NCI-H1417 (cell line): ENCODE measurements at regions not wholly inside any gene's neighbourhood (a gene's known extent, or its start where the extent isn't known, plus 50 kb on each side); places are given as distances from the start of the nearest gene placed in this dataset.

Source experiments
- DNase-seq, 3 experiments: peaks; one replicate each; lab custom pipeline; 2025; lab: John Stamatoyannopoulos, UW

GRCh38 chr16:80356365-80356764 lies 184.4 kb upstream of the DYNLRB2 start:
- no peak for DNase-seq

GRCh38 chr16:80355335-80355734 lies 185.5 kb upstream of the DYNLRB2 start:
- DNase-seq, result no peak

DNA sequence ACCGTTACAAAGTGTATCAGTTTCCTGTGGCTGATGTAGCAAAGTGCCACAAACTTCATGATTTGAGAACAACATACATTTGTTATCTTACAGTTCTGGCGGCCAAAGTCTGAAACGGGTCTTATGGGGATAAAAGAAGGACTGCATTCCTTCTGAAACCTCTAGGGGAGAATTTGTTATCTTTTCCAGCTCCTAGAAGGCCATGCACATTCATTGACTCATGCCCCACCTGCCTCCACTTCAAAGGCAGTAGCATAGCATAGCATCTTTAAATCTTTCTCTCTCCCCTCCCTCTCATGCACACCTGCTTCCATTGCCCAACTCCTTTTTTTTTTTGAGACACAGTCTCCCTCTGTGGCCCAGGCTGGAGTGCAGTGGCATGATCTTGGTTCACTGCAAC lies 190.7 kb upstream of the DYNLRB2 start:
- peak in 1 of 3 experiments; percentile 64 for DNase-seq

- no peak for DNase-seq
These were observed 192.9 kb upstream of the DYNLRB2 start for GRCh38 chr16:80347900-80348299.

GRCh38 chr16:80347002-80347401 lies 193.8 kb upstream of the DYNLRB2 start:
- DNase-seq, result no peak

DNA sequence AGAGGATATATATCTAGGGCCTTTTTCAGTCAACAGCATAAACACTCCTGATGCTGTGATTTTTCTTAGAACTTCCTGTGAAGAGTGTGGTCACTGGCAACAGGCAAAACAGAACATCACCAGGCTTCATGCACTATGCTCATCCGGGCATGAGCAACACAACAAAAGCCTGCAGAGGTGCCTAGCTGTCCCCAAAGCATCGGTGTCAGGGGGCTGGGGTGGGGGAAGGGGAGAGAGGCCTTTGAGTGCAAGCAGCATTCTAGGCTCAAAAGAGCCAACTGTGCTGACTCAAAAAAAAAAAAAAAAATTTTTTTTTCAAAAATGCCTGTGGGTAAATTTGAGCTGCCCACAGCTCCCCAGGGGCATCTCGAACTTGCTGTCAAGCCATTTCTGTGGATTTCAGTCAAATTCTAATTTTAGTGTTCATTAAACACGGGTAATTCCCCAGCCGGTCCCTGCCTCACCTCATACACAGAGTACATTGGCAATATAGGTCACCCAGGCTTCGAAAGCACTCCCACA lies 194.6 kb upstream of the DYNLRB2 start:
- no peak for DNase-seq

- DNase-seq, result no peak
These were observed 195.1 kb upstream of the DYNLRB2 start for GRCh38 chr16:80345701-80346100.

- DNase-seq, result no peak
These were observed 196.2 kb upstream of the DYNLRB2 start for GRCh38 chr16:80344570-80344969.

DNA sequence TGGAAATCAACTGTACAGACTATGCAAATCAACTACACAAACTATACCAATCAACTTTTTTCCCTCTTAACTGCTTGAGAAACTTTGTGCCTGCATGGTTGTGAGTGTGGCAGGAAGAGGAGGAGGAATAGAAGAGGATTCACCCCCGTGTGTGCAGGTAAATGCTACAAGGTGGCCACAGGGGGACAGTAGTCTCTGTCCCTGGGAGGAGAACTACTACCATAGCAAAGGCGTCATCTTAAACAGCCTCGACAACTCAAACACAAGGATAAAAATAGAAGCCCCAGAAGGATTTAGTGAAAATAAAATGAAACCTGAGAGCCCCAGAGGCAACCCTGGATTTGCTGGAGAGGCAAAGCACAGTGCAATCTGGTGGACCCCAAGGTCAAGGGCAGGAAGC lies 199.5 kb upstream of the DYNLRB2 start:
- peak in 1 of 3 experiments; percentile 25 for DNase-seq

- DNase-seq, result no peak
These were observed 203.0 kb upstream of the DYNLRB2 start for GRCh38 chr16:80337786-80338185.

GRCh38 chr16:80330803-80331202 lies 210.0 kb upstream of the DYNLRB2 start:
- no peak for DNase-seq

DNA sequence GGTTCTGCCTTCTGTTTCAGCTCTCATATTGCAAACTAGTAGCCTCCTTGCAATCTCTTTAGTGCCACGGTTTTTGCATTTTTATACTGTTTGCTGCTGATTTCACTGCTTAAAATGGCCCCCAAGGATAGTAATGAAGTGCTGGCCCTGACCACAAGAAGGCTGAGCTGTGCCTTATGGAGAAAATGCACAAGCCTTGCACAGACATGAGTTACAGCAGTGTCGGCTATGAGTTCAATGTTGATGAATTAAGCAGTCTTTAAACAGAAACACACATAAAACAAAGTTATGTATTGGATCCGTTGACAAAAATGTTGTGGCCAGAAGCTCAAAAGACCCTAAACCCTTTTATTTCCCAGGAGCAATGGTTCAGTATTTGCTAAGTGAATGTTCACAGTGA lies 210.6 kb upstream of the DYNLRB2 start:
- DNase-seq, result no peak

- no peak for DNase-seq
These were observed 213.1 kb upstream of the DYNLRB2 start for GRCh38 chr16:80327740-80328139.

GRCh38 chr16:80324371-80324770 lies 216.4 kb upstream of the DYNLRB2 start:
- DNase-seq, result no peak

DNA sequence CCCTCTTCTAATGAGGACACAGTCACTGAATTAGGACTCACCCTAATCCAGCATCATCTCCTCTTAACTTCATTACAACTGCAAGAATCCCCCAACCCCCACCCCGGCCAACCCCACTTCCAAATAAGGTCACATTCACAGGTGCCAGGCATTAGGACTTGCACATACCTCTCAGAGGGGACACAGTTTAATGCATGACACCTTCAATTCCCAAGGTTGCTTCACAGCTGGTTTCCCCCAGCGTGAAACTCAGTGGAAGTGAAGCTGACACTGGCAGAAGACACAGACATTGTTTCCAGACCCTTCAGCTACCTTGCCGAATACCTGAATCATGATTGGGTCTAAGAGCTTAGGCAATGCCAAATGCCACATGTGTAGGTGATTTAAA lies 217.0 kb upstream of the DYNLRB2 start:
- no peak for DNase-seq

GRCh38 chr16:80323187-80323807 lies 217.5 kb upstream of the DYNLRB2 start:
- DNase-seq, result no peak

GRCh38 chr16:80319181-80319580 lies 221.6 kb upstream of the DYNLRB2 start:
- peak in 1 of 3 experiments; percentile 2 for DNase-seq

DNA sequence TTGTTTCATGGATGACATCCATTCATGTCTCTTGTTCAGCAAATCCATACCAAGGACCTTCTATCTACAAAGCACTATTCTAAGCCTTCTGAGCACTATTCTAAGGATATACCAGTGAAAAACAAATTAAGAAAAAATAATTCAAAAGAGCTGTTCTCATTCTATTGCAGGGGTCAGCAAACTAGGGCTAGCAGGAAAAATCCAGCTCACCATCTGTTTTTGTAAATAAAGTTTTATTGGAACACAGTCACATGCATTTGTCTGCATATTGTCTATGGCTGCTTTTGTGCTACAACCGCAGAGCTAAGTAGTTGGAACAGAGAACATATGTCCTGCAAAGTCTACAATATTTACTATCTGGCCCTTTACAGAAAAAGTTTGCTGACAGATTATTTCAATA lies 222.7 kb upstream of the DYNLRB2 start:
- no peak for DNase-seq

GRCh38 chr16:80317599-80318037 lies 223.2 kb upstream of the DYNLRB2 start:
- DNase-seq, result no peak

DNA sequence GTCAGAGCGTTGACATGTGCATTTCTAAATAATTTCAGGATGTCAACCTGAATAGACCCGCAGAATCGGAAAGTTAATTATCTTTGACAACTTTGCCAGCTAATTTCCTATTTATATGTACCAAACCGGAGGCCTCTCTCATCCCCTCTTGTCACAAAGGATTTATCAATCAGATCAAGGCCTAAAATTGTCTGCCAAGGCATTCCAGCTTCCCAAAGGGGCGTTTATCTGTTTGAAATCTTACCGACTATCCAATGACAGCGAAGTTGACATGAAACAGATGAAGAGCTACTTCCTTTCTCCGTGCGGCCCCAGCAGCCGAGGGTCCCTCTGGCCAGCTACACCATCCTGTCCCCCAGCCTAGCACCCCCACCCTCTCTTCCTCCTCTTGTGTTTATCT lies 223.7 kb upstream of the DYNLRB2 start:
- DNase-seq, result no peak

- DNase-seq, result no peak
These were observed 226.8 kb upstream of the DYNLRB2 start for GRCh38 chr16:80314042-80314441.

GRCh38 chr16:80309178-80309577 lies 231.6 kb upstream of the DYNLRB2 start:
- no peak for DNase-seq

DNA sequence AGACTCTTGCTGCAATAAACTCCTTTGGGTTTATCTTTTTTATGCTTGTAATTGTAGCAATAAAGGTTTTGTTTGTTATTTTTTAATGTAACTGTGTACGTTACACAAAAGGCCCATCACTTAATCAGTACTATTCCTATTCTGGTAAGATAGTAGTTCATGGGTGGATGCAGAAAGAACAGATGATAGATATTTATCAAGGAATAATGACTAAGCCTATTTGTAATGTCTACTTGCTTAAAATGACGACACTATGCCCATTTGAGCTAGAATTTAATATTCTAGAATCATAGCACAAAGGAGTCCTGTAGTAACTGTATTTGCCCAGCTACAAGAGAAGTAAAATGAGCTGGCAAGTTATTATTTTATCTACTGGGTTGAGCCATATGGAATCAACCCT lies 235.4 kb upstream of the DYNLRB2 start:
- DNase-seq, result no peak

GRCh38 chr16:80303691-80304090 lies 237.1 kb upstream of the DYNLRB2 start:
- DNase-seq, result no peak
